RKO (cell line): ENCODE measurements at regions not wholly inside any gene's neighbourhood (a gene's known extent, or its start where the extent isn't known, plus 50 kb on each side); places are given as distances from the start of the nearest gene placed in this dataset.

ENCODE experiments used
- DNase-seq: peaks from one replicate; pipeline ENCODE4 v3.0.0-alpha.2; 2016; ENCODE audit warnings: low spot score

- DNase-seq = no peak
Measured at GRCh38 chr6:159334068-159334467, 164.9 kb downstream of the FNDC1 start.

GRCh38 chr6:159331451-159331850 is 162.3 kb downstream of the FNDC1 start:
- DNase-seq = no peak

GRCh38 chr6:159329081-159329480 is 159.9 kb downstream of the FNDC1 start:
- DNase-seq = no peak

GRCh38 chr6:159328052-159328451 is 158.9 kb downstream of the FNDC1 start:
- no peak for DNase-seq

- no peak for DNase-seq
Measured at GRCh38 chr6:159325476-159325875, 156.3 kb downstream of the FNDC1 start.

GRCh38 chr6:159324596-159324995 is 155.4 kb downstream of the FNDC1 start:
- no peak for DNase-seq
